GM13976 (cell line): ENCODE measurements at regions not wholly inside any gene's neighbourhood (a gene's known extent, or its start where the extent isn't known, plus 50 kb on each side); places are given as distances from the start of the nearest gene placed in this dataset.

Source experiments
- DNase-seq: peaks from one replicate; pipeline ENCODE4 v3.0.0; 2012; ENCODE audit warnings: low spot score
- CTCF ChIP-seq: IDR thresholded peaks from 2 replicates; pipeline ENCODE4 v1.5.1; 2012; ENCODE audit warnings: borderline replicate concordance, mild to moderate bottlenecking; ENCODE audit not compliant: insufficient read depth; ENCODE audit errors: extremely low read depth, missing control alignments, control extremely low read depth
- in situ Hi-C: fragments of 300-500 bp; cut with MboI; formaldehyde crosslinking; loops from one replicate; pipeline ENCODE4 v1.12.0; 2022; ENCODE audit warnings: low sequenced_read_pairs, mixed read lengths, inconsistent platforms; ENCODE audit not compliant: unreplicated experiment

- no peak for DNase-seq
- TF ChIP-seq CTCF, result no peak
- in situ Hi-C loops, result no loop called here
Observed at GRCh38 chr1:214895011-214895600, 187.4 kb upstream of the KCNK2 start.

- in situ Hi-C loops, result no loop called here
- TF ChIP-seq CTCF, result no peak
- no peak for DNase-seq
Observed at GRCh38 chr1:214896921-214897320, 185.6 kb upstream of the KCNK2 start.

GRCh38 chr1:214897581-214897980 is 185.0 kb upstream of the KCNK2 start:
- TF ChIP-seq CTCF, result no peak
- in situ Hi-C loops, result no loop called here

GRCh38 chr1:214898161-214898560 is 184.4 kb upstream of the KCNK2 start:
- in situ Hi-C loops, result no loop called here
- no peak for DNase-seq
- TF ChIP-seq CTCF, result no peak

More at GRCh38 chr1:214897581-214897980, 185.0 kb upstream of the KCNK2 start:
- no peak for DNase-seq

GRCh38 chr1:214898718-214899117 is 183.8 kb upstream of the KCNK2 start:
- DNase-seq, result no peak
- in situ Hi-C loops, result no loop called here
- TF ChIP-seq CTCF, result no peak

- no peak for DNase-seq
- in situ Hi-C loops, result no loop called here
- TF ChIP-seq CTCF, result no peak
Observed at GRCh38 chr1:214899908-214900460, 182.6 kb upstream of the KCNK2 start.
